GM21360 (cell line): ENCODE measurements at regions not wholly inside any gene's neighbourhood (a gene's known extent, or its start where the extent isn't known, plus 50 kb on each side); places are given as distances from the start of the nearest gene placed in this dataset.
"Not testable (repeated sequence)": the region's sequence is repeated elsewhere in the genome, so short reads cannot be mapped to it uniquely, and the experiment has no call there.

ENCODE experiments used
- ATAC-seq: cut with Tn5 transposase; IDR thresholded peaks from one replicate; pipeline ENCODE4 v1.9.1; 2021; ENCODE audit warnings: mild to moderate bottlenecking, moderate library complexity; ENCODE audit not compliant: unreplicated experiment

DNA sequence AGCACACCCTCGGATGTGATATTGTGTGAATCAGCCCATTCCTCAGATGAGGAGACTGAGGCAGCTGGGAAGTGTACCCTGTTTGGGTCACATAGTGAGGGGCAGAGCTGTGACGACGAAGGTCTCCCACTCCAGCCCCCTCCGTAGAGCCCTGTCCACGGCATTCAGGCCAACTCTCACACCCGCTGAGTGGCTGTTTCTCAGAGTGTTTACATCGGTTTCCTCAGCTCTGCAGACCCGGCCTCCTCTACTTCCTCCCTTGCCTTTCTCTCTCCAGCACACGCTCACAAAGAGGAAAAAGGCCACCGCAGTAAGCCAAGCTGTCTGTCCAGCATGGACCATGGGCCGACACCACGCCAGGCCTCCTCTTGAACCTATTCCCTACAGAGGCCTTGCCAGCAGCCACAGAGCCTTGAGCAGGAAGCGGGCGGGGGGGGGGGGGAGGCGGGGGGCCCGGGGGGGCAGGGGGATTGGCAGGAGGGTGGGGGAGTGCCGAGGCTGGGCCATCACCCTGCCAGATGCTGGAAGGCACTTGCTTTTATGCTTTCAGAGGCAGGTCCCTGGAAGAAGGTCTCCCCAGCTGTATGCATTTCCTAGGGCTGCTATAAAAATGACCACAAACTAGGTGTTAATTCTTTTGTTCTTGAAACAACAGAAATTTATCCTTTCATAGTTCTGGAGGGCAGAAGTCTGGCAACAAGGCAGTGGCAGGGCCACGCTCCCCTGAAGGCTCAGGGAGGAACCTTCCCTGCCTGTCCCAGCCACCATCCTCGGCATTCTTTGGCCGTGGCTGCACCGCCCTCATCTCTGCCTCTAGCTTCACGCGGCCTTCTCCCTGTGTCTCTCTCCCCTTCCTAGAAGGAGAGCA, 178.4 kb downstream of the PSMG1 start:
- no peak for ATAC-seq

DNA sequence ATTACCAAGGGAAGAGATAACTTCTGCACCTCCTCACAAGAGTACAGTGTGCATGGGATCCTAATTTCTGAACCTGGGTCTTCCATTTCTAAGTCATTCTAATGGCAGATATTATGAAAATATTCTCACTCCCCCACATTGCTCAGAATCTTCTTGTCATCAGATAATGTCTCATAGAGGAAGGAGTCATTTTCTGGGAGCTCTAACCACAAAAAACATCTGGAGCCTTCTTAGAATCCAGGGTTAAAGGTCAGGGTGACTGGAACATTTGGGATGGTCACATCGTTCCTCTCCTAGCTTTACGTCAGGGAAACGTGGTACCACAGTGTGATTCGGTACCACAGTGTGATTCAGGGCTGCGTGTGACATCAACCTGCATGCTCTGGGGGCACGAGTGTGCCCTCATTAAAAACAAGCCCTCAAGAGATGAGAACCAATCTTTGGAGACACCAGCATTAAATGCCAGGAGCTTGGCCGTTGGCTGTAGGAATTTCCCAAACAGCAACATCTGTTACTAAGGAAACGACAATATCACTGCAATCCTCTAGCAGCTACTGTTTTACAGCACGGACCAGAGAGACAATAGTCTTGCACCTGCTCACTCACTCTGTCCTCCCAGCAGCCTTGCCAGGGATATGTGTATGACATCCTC, 179.1 kb downstream of the PSMG1 start:
- no peak for ATAC-seq

DNA sequence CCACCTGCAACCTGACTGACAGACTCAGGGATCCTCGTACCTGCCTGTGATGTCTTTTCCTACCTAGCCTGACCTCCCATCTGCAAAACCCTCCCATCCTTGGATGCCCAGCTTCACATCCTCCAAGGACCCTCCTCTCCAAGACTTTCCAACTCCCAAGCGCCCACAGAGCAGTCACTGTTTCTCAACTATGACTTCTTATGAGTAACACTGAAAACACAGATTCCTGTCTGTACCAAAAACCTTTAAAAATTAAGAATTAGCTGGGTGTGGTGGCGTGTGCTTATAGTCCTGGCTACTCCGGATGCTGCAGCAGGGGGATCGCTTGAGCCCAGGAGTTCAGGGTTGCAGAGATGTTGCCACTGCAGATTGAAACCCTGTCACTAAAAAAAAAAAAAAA, 181.9 kb downstream of the PSMG1 start:
- ATAC-seq: no peak

DNA sequence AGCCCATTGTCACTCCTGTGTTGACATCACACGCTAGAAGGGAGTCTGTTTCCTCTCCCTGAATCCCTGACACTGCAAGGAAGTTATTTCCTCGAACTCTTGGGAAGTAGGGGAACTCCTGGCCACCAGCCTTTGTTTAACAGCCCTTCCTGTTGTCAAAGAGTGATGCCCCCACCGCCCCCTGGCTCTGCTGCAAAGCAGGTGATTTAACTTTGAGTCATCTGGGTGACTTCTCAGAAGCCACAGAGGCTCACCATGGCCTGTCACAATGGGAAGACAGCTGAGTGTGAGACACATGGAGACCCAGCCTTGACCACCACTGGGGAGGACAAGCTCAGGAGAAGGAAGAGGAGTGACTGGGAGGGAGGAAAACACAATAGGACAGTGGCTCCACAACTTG, 182.8 kb downstream of the PSMG1 start:
- no peak for ATAC-seq

DNA sequence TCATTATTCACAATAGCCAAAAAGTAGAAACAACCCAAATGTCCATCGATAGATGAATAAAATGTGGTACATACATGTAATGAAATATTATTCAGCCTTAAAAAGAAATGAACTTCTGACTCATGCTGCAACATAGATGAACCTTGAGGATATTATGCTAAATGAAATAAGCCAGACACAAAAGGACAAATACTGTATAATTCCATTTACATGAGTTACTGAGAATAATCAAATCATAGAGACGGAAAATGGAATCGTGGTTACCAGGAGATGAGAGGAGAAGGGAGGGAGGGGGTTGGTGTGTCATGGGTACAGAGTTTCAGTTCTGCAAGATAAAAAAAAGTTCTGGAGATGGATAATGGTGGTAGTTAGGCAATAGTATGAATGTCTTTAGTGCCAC, 184.1 kb downstream of the PSMG1 start:
- no peak for ATAC-seq

DNA sequence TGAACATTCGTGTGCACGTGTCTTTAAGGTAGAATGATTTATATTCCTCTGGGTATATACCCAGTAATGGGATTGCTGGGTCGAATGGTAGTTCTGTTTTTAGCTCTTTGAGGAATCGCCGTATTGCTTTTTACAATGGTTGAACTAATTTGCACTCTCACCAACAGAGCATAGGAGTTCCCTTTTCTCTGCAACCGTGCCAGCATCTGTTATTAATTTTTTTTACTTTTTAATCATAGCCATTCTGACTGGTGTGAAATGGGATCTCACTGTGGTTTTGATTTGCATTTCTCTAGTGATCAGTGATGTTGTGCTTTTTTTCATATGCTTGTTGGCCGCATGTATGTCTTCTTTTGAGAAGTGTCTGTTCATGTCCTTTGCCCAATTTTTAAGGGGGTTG, 185.0 kb downstream of the PSMG1 start:
- not testable (repeated sequence) for ATAC-seq

DNA sequence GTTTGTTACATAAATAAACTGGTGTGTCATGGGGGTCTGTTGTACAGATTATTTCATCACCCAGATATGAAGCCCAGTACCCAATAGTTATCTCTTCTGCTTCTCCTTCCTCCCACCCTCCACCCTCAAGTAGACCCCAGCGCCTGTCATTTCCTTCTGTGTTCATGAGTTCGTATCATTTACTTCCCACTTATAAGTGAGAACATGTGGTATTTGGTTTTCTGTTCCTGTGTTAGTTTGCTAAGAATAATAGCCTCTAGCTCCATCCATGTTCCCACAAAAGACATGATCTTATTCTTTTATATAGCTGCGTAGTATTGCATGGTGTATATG, 185.4 kb downstream of the PSMG1 start:
- not testable (repeated sequence) for ATAC-seq

DNA sequence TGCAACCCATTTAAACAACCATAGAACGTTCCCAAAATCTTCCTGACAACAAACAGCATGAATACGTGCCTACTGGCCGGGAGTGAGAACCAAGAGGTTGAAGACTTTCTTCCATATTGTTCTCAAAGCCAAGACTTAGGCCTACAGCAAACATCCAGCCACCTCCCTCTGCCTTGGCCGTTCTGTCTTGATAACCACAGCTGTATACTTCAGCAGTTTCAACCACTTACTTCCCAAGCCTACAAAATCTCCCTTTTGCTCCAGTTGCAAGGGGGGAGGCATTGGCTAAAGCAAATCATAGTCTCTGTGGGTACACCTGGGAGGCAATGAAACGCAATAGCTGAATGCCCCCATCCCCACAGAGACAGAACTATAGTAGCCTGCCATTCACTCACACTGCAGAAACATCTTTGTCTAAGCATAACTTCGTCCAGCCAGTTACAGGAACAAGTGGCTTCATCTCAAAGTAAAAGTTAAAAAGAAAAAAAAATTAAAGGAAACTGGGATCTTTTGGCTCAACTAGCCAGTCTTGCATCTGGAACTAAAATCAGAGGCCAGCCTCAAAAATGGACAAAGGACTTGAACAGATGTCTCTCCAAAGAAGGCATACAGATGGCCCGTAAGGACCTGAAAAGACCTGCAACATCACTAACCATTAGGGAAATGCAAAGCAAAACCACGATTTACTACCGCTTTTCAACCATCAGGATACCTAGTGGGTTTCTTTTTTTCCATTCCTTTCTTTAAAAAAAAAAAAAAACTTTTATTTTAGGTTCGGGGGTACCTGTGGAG, 186.0 kb downstream of the PSMG1 start:
- ATAC-seq: no peak

DNA sequence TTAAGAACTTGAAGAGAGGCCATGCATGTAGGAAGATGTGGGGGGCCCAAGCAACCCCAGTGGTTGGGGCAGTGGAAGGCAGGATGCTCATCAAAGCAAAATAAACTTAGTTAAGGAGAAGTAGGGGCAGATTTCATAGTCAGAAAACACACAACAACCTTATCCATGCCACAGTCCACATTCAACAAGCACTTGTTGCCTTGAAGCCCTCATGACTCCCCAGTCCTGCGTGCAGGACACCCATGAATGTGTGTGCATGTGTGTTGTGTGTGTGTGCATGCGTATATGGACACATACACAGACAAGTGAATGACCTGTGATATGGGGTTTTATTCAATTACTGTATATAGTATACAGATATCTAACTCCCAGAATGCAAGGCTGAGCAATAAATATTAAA, 186.9 kb downstream of the PSMG1 start:
- ATAC-seq: no peak

DNA sequence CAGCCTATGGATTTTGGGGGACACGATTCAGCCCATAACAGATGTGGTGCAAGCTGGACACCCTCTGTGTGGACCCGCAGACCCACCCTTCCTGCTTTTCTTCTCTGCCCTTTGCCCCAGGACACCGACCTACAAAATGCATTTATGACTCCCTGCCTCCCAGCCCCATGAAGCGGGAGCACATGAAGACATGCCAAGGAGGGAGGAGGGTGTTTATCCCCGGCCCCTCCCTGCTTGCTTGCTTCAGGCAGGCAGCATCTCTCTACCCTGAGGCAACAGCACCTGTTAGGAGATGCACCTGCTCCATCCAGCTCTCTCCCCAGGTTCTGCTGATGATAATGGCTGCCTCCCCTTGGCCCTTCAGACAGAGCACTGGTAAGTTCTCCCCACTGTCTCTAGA, 187.5 kb downstream of the PSMG1 start:
- no peak for ATAC-seq

DNA sequence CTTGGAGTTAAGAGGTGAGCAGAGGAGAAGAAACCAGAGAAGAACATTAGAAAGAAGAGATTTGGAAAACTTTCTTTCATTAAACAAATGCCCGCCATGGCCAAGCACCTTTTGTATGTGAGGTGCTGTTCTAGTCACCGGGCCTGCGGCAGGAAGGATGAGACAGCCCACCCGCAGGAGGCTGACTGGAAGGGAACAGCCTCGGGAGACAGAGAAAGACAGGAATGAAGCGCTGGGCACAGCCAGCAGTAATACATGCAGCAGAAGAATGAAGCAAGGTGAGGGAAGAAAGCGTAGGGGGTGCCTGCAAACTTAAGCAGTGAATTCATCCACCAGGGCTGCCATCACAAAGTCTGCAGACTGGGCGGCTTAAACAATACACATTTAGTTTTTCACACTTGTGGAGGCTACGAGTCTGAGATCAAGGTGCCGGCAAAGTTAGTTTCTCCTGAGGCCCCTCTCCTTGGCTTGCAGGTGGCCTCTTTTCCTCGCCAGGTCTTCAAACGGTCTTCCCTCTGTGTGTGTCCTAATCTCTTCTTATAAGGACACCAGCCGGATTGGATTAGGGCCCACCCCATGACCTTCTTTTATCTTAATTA, 188.1 kb downstream of the PSMG1 start:
- ATAC-seq: no peak

DNA sequence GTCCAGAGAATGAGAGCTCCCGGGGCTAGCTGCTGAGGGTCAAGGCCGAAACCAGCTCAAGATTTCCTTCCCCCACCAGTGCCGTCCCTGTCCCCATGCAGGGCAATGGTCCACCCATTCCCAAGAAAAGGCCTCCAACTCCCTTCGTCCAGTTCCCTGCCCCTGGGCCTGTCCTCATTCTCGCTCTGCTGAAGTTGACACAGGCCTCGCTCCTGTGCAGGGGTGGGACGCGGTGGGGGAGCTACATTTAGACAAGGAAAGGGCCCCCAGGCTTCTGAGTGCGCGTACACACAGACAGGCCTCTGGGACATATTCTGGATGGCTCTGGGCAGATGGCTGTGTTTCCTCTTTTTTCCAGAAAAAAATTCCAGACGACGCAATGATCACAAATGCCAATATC, 188.3 kb downstream of the ETS2 start:
- ATAC-seq: no peak

DNA sequence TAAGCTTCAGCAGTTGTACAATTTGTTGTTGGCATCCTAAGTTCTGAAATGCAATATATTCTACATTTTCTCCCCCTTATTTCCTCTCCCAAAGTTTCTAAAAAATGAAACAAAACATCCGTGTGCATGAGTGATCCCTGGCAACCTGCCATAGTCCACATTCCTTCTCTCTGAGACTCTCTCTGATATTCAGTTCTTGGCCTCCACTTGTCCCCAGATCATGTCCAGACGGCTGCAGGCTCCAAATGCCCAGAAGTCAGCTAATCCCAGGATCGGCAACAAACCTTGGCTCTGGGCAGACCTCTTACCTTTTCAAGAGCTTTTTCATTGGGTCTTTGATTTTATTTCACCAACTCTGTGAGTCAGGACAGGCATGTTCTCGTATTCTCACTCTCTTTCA, 187.8 kb downstream of the ETS2 start:
- ATAC-seq: no peak

DNA sequence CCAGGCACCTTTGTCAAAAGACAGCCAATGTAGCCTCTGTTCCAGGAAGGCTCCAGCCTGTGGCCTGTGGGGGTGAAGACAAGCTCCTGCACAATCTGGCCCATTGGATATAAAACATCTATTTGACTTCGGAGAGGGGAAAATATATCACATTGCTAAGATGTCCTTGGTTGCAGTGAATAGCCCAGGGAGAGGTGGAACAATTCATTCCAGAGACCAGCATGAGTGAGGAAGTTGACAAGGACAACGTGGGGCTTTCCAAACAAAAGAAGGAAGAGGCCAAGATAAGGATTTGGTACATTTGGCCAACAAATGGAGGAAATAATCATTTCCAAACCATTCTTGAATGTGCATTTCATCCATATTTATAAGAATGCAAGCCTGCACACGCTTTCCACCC, 187.0 kb downstream of the ETS2 start:
- ATAC-seq: no peak

DNA sequence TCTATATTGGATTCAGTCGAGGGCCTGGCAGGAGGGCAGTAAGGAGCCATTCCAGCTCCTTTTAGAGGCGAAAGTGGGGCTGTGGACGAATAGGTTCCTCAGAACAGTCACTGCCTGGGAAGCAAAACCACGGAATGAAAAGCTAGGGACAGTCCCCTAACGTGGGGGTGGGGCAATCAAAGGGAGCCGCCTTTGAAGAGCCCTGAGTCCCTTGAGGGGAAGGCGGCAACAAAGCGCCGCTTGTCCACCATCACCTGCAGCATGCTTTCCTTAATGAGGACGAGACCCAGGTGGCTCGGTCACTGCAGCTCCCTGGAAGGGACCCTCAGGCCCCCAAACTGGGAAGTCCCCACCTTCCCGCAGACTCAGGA, 184.7 kb downstream of the ETS2 start:
- no peak for ATAC-seq

DNA sequence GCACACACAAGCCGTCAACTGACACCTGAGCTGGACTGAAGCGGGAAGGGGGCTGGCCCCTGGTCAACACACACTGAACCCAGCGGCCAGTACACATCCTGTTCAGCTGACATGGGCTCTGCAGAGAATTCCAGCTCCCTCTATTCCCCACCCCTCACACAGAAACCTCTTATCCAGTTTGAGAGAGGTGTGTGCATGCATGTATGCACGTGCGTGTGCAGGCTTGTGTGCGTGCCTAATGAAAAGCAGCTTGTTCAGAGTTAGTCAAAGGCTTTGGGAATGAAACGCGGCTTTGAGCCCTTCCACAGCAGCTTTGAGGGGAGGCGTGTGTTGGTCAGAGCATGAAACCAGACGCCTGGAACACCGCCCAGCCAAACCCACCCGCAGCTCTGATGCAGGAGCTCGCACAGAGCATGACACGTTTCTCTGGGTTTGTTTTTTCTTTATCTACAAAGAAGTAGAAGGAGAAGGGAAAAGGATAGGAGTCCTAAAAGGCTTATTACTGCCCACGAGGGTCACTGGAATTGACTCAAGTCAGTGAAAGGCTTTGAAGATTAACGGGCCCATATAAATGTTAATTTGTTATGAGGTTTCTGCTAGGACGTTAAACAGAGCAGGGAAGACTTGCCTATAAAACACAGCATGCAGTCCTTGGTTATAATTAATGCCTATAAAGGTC, 184.2 kb downstream of the ETS2 start:
- ATAC-seq: no peak

DNA sequence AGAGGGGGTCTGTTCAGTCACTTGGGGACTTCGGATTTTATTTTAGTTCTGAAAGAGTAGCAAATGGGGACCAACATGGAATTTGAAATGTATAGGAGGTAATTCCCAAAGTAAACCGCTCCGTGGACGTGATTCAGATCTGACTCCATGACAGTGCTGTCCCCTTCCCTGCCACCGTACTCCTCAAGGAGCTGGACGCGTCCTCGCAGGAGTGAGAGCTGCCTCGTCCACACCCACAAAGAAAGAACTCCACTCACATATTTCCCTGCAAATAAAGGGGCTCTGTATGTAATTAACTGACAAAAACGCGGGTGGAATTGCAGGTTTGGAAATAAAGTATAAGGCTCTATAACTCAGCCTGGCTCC, 183.6 kb downstream of the ETS2 start:
- no peak for ATAC-seq

DNA sequence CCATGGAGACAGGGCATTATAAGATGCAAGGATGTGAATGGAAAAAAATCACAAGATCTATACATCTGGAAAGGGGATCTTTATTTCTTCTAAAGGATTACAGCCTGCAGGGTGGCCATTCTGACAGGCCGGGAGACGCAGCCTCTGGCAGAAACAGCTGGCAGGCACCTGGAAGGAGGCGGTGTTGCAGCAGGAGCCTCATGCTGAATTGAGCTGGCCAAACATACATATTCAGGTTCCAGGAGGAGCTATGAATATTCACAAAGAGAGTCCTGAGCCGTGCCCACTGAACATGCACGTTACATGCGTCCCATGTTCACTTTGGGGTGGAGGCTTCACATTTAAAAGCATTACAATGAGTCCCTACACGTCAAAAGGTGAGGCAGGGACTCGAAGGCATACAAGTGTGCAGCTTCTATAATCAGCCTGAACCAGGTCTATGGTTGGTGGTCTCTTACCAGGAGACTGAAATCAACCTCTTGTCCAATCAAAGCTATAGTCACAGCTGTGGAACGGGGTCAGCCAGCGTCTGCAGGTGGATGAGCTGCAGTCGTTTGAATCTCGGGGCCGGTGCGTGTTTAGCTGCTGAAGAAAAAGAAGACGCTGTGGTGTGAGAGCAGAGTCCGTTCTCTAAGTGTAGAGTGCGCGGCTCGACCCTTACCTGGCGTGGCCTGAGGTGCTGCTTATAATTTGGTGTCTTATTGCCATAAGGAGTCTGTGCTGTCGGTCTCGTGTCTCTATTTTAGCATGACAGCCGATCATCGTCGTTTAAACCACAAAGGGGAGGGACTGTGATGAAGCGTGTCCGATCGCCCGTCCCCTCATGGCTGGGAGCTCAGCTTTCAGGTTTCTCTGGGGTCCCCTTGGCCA, 183.0 kb downstream of the ETS2 start:
- ATAC-seq: no peak

DNA sequence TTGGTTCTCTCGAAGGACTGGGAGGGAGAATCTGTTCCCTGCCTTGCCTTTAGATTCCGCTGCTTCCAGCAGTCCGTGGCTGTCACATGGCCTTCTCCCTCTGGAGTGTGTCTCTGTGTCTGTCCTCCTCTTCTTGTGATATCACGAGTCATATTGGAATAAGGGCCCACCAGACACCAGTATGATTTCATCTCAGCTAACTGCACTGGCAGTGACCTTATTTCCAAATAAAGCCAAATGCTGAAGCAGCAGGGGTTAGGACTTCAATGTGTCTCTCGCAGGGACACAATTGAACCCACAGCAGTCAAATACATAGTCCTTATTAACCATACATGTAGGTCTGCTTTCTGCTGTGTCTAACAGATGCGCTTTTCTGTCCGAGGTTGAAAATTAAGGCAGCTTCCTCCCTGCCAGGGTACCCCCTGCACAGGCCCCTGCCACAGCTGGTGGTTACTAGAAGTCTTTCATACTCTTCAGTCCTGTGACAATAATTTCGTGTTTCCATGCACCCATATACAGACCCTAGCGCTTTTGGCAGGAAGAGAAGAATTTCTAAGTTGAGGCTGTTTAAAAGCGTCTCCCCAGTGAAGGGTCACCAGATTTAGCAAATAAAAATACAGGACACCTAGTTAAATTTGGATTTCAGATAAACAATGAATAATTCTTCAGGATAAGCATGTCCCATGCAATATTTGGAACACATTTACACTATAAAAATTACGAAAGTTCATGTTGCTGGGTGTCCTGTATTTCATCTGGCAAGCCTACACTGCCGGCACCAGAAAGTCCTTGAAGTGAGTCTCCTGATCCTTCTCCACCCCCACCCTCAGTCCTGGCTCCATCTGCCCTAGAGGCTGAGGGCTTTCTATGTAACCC, 182.1 kb downstream of the ETS2 start:
- ATAC-seq: no peak
